Thoracic aorta (tissue), 2 donors: ENCODE measurements at regions not wholly inside any gene's neighbourhood (a gene's known extent, or its start where the extent isn't known, plus 50 kb on each side); places are given as distances from the start of the nearest gene placed in this dataset.

ENCODE experiments used
- ATAC-seq: fragments of 150-250 bp; one replicate; pipeline ENCODE4 v1.8.0; 2017; ENCODE audit warnings: low read depth; ENCODE audit not compliant: insufficient number of reproducible peaks, low FRiP score
- DNase-seq: peaks from one replicate; pipeline ENCODE4 v3.0.0-alpha.2; 2020; ENCODE audit warnings: low spot score
- H3K27ac ChIP-seq, 2 donors: fragments of 200-600 bp; sonication (generic); 1 replicate in 1 of 2; 2 replicates in 1 of 2; pipeline ENCODE4 v1.5.1; 2016; ENCODE audit warnings: mild to moderate bottlenecking in 2 of 2, moderate library complexity in 2 of 2
- H3K27me3 ChIP-seq: fragments of 200-600 bp; sonication (generic); replicated peaks from 2 replicates; pipeline ENCODE4 v1.6.0; 2016; ENCODE audit warnings: mild to moderate bottlenecking; ENCODE audit not compliant: insufficient read depth
- H3K36me3 ChIP-seq: fragments of 200-600 bp; sonication (generic); one replicate; pipeline ENCODE4 v1.5.1; 2016
- H3K4me1 ChIP-seq, 2 donors: fragments of 200-600 bp; sonication (generic); 1 replicate in 1 of 2; 2 replicates in 1 of 2; pipeline versions ENCODE4 v1.5.1 to v1.6.0; 2016; ENCODE audit warnings: low read depth in 2 of 2, mild to moderate bottlenecking in 1 of 2; ENCODE audit not compliant: control insufficient read depth in 1 of 2
- H3K4me3 ChIP-seq: fragments of 200-600 bp; sonication (generic); 2 replicates; pipeline ENCODE4 v1.5.1; 2016; ENCODE audit warnings: mild to moderate bottlenecking
- H3K9me3 ChIP-seq: fragments of 200-600 bp; sonication (generic); 2 replicates; pipeline ENCODE4 v1.5.1; 2016
- TF ChIP-seq, protein P1 (sequence below): fragments of 200-600 bp; sonication (generic); IDR thresholded peaks from one replicate; pipeline ENCODE4 v1.5.1; 2019; ENCODE audit warnings: antibody characterized with exemption

DNA sequence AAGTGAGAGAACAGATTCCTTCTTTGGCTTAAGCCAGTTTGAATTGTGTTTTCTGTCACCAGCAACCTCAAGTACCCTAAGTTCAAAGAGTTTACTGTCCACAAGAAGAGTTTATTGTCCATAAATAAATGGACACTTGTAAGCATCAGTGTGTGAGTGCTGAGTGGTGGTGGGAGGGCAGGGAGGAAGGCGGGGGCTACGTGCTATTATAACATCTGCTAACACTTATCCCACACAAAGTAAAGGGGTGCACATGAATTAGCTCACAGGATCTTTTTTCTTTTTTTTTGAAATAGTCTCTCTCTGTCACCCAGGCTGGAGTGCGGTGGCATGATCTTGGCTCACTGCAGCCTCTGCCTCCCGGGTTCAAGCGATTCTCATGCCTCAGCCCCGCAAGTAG lies 87.2 kb downstream of the MICALL2 start:
- Histone ChIP-seq H3K27me3 (peaks cover 12% of the 10 kb centered on the region), H3K27ac (no peak overlapping the region), H3K9me3 (no peaks in the 10 kb centered on the region), H3K36me3 (no peaks in the 10 kb centered on the region), H3K4me1 (no peaks in the 10 kb centered on the region), H3K4me3 (no peak overlapping the region)
- DNase-seq = no peak
- no peak for ATAC-seq
- TF ChIP-seq, protein P1, sequence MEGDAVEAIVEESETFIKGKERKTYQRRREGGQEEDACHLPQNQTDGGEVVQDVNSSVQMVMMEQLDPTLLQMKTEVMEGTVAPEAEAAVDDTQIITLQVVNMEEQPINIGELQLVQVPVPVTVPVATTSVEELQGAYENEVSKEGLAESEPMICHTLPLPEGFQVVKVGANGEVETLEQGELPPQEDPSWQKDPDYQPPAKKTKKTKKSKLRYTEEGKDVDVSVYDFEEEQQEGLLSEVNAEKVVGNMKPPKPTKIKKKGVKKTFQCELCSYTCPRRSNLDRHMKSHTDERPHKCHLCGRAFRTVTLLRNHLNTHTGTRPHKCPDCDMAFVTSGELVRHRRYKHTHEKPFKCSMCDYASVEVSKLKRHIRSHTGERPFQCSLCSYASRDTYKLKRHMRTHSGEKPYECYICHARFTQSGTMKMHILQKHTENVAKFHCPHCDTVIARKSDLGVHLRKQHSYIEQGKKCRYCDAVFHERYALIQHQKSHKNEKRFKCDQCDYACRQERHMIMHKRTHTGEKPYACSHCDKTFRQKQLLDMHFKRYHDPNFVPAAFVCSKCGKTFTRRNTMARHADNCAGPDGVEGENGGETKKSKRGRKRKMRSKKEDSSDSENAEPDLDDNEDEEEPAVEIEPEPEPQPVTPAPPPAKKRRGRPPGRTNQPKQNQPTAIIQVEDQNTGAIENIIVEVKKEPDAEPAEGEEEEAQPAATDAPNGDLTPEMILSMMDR = no peak

DNA sequence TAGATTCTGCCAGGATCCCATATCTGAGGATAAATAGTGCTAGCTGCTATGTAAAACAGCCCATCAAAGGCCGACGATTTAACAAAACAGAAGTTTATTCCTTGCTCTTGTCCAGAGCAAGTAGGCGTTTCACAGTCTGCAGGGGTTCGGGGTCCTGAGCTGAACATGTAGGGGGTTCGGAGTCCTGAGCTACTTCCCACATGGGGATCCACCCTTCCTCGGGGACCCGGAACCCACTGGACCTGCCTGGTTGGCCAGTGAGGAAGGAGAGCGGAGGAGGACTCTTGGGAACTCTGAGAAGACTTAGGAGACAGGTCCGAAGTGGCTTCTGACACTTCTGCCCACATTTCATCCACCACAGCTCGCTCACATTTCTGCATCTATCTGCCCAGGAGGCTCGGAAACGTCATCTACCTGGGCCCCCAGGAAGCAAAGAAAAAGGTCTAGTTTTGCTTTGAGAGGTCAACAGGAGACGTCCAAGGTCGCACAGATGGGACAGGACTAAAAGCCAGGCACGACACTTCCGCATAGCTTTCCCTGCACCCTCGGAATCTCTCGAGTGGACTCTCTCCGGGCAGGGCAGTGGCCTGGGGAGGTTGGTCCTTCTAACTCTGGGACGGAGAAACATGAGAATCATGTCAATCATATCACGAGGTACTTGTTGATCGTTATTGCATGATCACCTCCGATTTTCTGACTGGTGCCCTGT lies 86.4 kb downstream of the MICALL2 start:
- Histone ChIP-seq H3K36me3 (no peaks in the 10 kb centered on the region), H3K4me3 (no peak overlapping the region), H3K9me3 (no peaks in the 10 kb centered on the region), H3K4me1 (no peaks in the 10 kb centered on the region), H3K27ac (no peak overlapping the region), H3K27me3 (peaks cover 12% of the 10 kb centered on the region)
- TF ChIP-seq, protein P1 = no peak
- ATAC-seq (no peak), DNase-seq (no peak)

DNA sequence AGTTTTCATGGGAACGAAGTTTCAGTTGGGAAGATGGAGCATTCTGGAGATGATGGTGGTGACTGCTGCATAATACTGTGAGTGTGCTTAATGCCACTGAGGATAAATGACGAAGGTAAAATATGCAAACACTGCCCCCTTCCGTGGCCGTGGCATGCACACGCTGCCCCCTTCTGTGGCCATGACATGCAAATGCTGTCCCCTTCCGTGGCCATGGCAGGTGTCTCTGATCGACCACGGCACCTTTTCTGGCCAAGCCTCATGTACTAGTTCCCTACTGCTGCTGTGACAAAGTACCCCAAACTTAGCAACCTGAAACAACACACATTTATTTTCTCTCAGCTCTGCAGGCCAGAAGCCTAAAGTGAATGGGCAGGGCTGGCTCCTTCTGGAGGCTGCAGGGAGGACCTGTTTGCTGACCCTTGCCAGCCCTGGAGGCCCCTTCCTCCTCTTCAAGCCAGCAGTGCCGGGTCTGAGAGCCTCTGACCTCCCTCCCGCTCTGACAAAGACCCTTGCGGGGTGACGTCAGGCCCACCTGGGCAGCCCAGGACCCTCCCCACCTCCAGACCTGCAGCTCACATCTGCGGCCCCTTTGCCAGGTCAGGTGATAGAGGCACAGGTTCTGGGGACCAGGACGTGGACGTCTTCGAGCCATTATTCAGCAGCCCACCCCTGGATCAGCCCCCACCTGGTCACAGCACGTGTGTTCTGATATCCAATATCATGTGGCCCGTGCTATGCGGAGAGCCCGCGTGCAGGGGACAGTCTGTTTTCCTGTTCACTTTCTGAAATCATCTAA lies 82.0 kb downstream of the MICALL2 start:
- H3K27ac ChIP-seq = no peak overlapping the region

DNA sequence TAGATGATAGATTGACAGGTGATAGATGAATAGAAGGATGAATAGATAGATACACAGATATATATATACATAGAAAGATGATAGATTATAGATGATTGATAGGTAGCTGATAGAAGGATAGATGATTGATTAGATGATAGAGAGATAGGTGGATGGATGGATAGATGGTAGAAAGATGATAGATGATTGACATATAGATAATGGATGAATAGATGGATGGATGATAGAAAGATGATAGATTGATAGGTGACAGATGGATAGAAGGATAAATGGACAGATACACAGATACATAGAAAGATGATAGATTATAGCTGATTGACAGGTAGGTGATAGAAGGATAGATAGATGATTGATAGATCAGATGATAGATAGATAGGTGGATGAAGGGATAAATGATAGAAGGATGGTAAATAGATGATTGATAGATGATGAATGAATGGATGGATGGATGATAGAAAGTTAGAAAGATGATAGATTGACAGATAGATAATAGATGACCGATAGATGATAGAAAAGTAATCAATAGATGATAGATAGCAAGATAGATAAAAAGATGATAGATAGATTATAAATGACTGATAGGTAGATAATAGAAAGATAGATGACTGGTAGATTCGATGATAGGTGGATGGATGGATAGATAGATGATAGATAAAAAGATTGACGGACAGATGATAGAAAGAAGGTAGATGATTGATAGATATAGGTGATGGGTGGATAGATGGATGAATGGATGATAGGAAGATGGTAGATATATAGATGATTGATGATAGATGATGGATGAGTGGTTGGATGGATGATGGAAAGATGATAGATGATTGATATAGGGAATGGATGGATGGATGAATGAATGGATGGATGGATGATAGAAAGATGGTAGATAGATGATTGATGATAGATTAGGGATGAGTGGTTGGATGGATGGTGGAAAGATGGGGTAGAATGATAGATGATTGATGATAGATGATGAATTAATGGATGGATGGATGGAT lies 80.4 kb downstream of the MICALL2 start:
- no peak overlapping the region for H3K27ac ChIP-seq
- H3K27me3 ChIP-seq = no peaks in the 10 kb centered on the region
- no peak overlapping the region for H3K4me3 ChIP-seq
- no peaks in the 10 kb centered on the region for H3K9me3 ChIP-seq
- no peak for DNase-seq
- H3K4me1 ChIP-seq = no peaks in the 10 kb centered on the region
- TF ChIP-seq, protein P1 = no peak
- ATAC-seq = no peak
- no peaks in the 10 kb centered on the region for H3K36me3 ChIP-seq

More for the DNA sequence above, 82.0 kb downstream of the MICALL2 start:
- no peaks in the 10 kb centered on the region for H3K9me3 ChIP-seq
- H3K27me3 ChIP-seq = no peaks in the 10 kb centered on the region
- TF ChIP-seq, protein P1 = no peak
- no peak overlapping the region for H3K4me3 ChIP-seq
- DNase-seq (no peak), ATAC-seq (no peak)
- H3K4me1 ChIP-seq = no peaks in the 10 kb centered on the region
- no peaks in the 10 kb centered on the region for H3K36me3 ChIP-seq
